Mesodermal cell (in vitro differentiated cells): ENCODE measurements at regions not wholly inside any gene's neighbourhood (a gene's known extent, or its start where the extent isn't known, plus 50 kb on each side); places are given as distances from the start of the nearest gene placed in this dataset.

Source experiments
- H3K27ac ChIP-seq: 2 replicates; pipeline ENCODE4 v1.7.0; 2013; ENCODE audit warnings: mild to moderate bottlenecking, low read depth, low read length, moderate library complexity; ENCODE audit not compliant: severe bottlenecking
- H3K36me3 ChIP-seq: 2 replicates; pipeline ENCODE4 v1.7.1; 2013; ENCODE audit warnings: mild to moderate bottlenecking, low read length, moderate library complexity; ENCODE audit not compliant: control insufficient read depth, insufficient read depth
- H3K4me1 ChIP-seq: one replicate; pipeline ENCODE4 v1.7.1; 2013; ENCODE audit warnings: mild to moderate bottlenecking, low read length; ENCODE audit not compliant: insufficient read depth, control insufficient read depth, poor library complexity, severe bottlenecking
- H3K4me3 ChIP-seq: 2 replicates; pipeline ENCODE4 v1.7.0; 2013; ENCODE audit warnings: low read length, control low read depth, mild to moderate bottlenecking; ENCODE audit not compliant: insufficient read depth, poor library complexity, severe bottlenecking; ENCODE audit errors: extremely low read depth
- H3K9me3 ChIP-seq: 2 replicates; pipeline ENCODE4 v1.7.1; 2013; ENCODE audit warnings: mild to moderate bottlenecking, low read length, moderate library complexity; ENCODE audit not compliant: control insufficient read depth
- WGBS, 2 experiments: methylation state at CpG; one replicate each; pipeline ENCODE4 v1.1.5; 2013; ENCODE audit warnings: missing lambda C conversion rate in 2 of 2; ENCODE audit not compliant: insufficient coverage in 2 of 2; 5-methylcytosine and 5-hydroxymethylcytosine counted together

DNA sequence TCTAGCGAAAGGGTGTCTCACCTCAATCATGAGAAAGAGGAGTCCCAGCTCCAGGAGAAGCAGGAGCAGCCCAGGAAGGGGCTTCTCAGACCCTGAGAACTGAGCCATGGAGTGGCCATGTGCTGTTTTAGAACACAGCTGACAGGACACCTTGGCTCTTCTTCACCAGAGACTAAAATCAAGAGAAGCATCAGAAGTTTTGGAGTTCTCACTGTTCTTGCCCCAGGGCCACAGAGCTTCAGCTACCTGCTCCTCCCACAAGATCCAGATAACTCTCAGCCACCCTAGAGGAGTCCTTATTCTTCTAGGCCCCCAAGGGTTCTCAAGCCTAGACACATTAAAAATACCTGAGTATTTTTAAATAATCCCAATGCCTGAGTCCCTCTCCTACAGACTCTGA, 99.6 kb upstream of the ATP8B1 start:
- Histone ChIP-seq H3K27ac (no peak overlapping the region), H3K4me3 (no peak overlapping the region), H3K4me1 (no peaks in the 10 kb centered on the region), H3K9me3 (no peaks in the 10 kb centered on the region), H3K36me3 (no peaks in the 10 kb centered on the region)
- WGBS, 2 experiments = 100% methylated on average over 1 of the region's 1 CpG; no CpG with 5 or more reads in 1 of the 2 experiments

- Histone ChIP-seq H3K4me1 (no peaks in the 10 kb centered on the region), H3K27ac (no peak overlapping the region), H3K36me3 (no peaks in the 10 kb centered on the region), H3K9me3 (no peaks in the 10 kb centered on the region), H3K4me3 (no peak overlapping the region)
- 91 to 95% methylated on average over 4 to 11 of the region's 11 CpGs for WGBS, 2 experiments
These were observed 98.9 kb upstream of the ATP8B1 start for GRCh38 chr18:57901825-57902589.

GRCh38 chr18:57900906-57901435, 97.9 kb upstream of the ATP8B1 start:
- Histone ChIP-seq H3K4me1 (no peaks in the 10 kb centered on the region), H3K9me3 (no peaks in the 10 kb centered on the region), H3K4me3 (no peak overlapping the region), H3K36me3 (no peaks in the 10 kb centered on the region), H3K27ac (no peak overlapping the region)
- 100% methylated on average over 3 of the region's 3 CpGs for WGBS, 2 experiments

DNA sequence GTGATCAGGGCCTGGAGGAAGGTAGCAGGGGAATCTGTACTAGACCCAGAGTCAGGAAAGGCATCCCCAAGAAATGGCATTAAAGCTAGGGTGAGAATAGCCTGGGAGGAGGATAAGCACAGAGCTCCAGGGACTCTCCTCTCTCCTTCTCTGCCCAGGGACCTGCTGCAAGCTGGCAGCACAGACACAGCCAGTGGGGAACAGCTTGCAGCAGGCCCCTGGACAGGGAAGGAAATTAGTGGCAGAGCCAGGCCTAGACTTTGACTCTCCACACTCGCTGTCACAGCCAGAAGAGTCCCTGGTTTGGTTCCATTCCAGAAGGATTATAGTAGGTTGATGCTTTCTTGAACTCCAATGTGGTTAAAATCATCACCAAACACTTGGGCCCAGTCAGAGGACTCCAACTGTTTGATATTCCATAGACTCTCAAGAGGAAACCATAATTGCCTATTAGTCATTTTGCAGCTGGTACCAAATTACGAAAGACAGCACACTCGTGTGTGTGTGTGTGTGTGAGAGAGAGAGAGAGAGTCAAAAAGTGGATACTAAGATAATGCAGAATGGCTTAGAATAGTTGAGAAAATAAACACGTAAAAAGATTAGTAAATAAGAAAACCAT, 95.5 kb upstream of the ATP8B1 start:
- Histone ChIP-seq H3K36me3 (no peaks in the 10 kb centered on the region), H3K27ac (no peak overlapping the region), H3K4me1 (no peaks in the 10 kb centered on the region), H3K9me3 (no peaks in the 10 kb centered on the region), H3K4me3 (no peak overlapping the region)
- WGBS, 2 experiments = 83 to 92% methylated on average over 1 to 2 of the region's 4 CpGs

- no peak overlapping the region for H3K27ac ChIP-seq
- no peaks in the 10 kb centered on the region for H3K9me3 ChIP-seq
- no peak overlapping the region for H3K4me3 ChIP-seq
- no peaks in the 10 kb centered on the region for H3K4me1 ChIP-seq
- WGBS, 2 experiments = 88 to 96% methylated on average over 9 of the region's 9 CpGs
- H3K36me3 ChIP-seq = no peaks in the 10 kb centered on the region
These were observed 92.1 kb upstream of the ATP8B1 start for GRCh38 chr18:57895182-57895581.

GRCh38 chr18:57891707-57892391, 88.7 kb upstream of the ATP8B1 start:
- Histone ChIP-seq H3K27ac (no peak overlapping the region), H3K4me3 (no peak overlapping the region), H3K4me1 (no peaks in the 10 kb centered on the region), H3K9me3 (peaks cover 15% of the 10 kb centered on the region), H3K36me3 (no peaks in the 10 kb centered on the region)
- 71 to 88% methylated on average over 1 of the region's 2 CpGs for WGBS, 2 experiments

DNA sequence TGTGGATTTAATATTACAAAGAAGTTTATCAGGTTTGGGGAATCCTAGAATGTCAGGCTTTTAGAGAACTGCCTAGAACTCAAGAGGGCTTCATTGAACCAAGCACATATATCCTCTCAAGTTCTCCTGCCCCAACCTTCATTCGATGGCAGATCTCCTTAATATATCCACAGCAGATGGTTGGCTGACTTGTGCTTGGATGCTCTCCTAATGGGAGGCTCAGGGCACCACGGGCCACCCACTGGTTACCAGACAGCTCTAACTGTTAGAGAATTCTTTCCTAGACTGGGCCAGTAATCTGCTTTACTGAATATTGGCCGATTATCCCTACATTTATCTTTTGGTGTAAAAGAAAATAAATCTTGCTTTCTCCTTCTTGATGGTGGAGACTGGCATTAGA, 87.2 kb upstream of the ATP8B1 start:
- H3K9me3 ChIP-seq = peaks cover 15% of the 10 kb centered on the region
- H3K36me3 ChIP-seq = no peaks in the 10 kb centered on the region
- no peak overlapping the region for H3K27ac ChIP-seq
- no peaks in the 10 kb centered on the region for H3K4me1 ChIP-seq
- 80 to 90% methylated on average over 1 to 2 of the region's 3 CpGs for WGBS, 2 experiments
- no peak overlapping the region for H3K4me3 ChIP-seq

DNA sequence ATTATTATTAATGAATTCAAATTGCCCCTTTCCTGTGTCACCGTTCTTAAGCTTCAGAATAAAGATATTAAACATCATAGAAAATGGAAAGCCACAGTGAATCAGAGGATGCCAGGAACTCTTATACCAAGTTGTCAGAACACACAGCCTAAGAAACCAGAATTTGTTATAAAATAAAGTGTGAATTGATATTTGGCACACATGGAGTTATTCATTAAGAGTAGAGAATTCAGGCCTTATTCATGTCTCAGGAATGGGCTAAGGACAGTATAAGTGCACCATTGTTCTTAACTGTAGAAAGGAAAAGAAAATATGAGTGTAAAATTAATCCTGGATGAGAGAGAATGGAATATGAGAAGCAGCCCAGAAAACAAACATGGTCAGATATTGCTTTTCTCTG, 86.7 kb upstream of the ATP8B1 start:
- WGBS, 2 experiments = no CpG with 5 or more reads among the region's 1 CpG
- H3K27ac ChIP-seq = no peak overlapping the region
- H3K4me3 ChIP-seq = no peak overlapping the region
- H3K4me1 ChIP-seq = no peaks in the 10 kb centered on the region
- no peaks in the 10 kb centered on the region for H3K36me3 ChIP-seq
- peaks cover 15% of the 10 kb centered on the region for H3K9me3 ChIP-seq

- Histone ChIP-seq H3K9me3 (peaks cover 15% of the 10 kb centered on the region), H3K4me1 (no peaks in the 10 kb centered on the region), H3K27ac (no peak overlapping the region), H3K36me3 (no peaks in the 10 kb centered on the region), H3K4me3 (no peak overlapping the region)
- 89 to 92% methylated on average over 5 to 7 of the region's 9 CpGs for WGBS, 2 experiments
These were observed 84.6 kb upstream of the ATP8B1 start for GRCh38 chr18:57887543-57888383.

DNA sequence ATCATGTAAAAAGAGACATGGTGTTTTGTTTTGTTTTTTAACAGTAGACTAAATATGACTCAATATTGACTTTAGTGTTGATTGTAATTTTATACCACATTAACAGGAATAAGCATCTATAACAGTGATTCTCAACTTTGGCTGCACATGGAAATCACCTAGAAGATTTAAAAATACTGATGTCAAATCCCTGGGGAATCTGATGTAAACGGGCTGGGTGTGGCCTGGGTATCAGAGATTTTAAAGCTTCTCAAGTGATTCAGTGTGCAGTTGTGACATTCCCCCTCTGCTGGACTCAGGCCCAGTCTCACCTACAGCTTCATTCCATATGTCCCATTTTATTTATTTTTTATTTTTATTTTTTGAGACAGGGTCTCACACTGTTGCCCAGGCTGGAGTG, 82.8 kb upstream of the ATP8B1 start:
- Histone ChIP-seq H3K36me3 (no peaks in the 10 kb centered on the region), H3K27ac (no peak overlapping the region), H3K4me1 (no peaks in the 10 kb centered on the region), H3K4me3 (no peak overlapping the region), H3K9me3 (peaks cover 15% of the 10 kb centered on the region)
- 57 to 100% methylated on average over 1 of the region's 1 CpG for WGBS, 2 experiments
